GM23338 (cell line): ENCODE measurements at regions not wholly inside any gene's neighbourhood (a gene's known extent, or its start where the extent isn't known, plus 50 kb on each side); places are given as distances from the start of the nearest gene placed in this dataset.

Source experiments
- CREB1 ChIP-seq: fragments of 250-450 bp; sonication (Bioruptor Pico); IDR thresholded peaks from 2 replicates; pipeline ENCODE4 v1.5.0; 2020; ENCODE audit warnings: low read depth, mild to moderate bottlenecking, moderate library complexity
- CTCF ChIP-seq, 2 experiments: fragments of 200-600 bp in 1 of 2; sonication (generic) in 1 of 2; conservative IDR thresholded peaks; 2 replicates each; pipeline versions ENCODE4 v1.5.1 to v1.6.1; 2016 to 2017; ENCODE audit warnings: antibody characterized with exemption in 2 of 2, low read depth in 2 of 2, mild to moderate bottlenecking in 2 of 2, moderate library complexity in 1 of 2
- EZH2 ChIP-seq: fragments of 200-600 bp; sonication (generic); IDR thresholded peaks from one replicate; pipeline ENCODE4 v1.8.0; 2017; ENCODE audit warnings: antibody characterized with exemption, mild to moderate bottlenecking, low read depth; ENCODE audit not compliant: unreplicated experiment
- EZH2phosphoT487 ChIP-seq: fragments of 200-600 bp; sonication (generic); IDR thresholded peaks from one replicate; pipeline ENCODE4 v1.8.1; 2018; ENCODE audit warnings: antibody characterized with exemption; ENCODE audit not compliant: unreplicated experiment
- JUNB ChIP-seq: IDR thresholded peaks from one replicate; pipeline ENCODE4 v1.6.1; 2016; ENCODE audit warnings: antibody characterized with exemption; ENCODE audit not compliant: unreplicated experiment
- POLR2AphosphoS5 ChIP-seq: IDR thresholded peaks from 2 replicates; pipeline ENCODE4 v1.6.1; 2016; ENCODE audit warnings: antibody characterized with exemption, low read depth

GRCh38 chr5:109563739-109564138 lies 126.0 kb upstream of the MAN2A1 start:
- no peak for TF ChIP-seq CTCF (conservative IDR thresholded peaks at IDR 0.05; ENCODE audit: low read depth in 2 of 2)
- no peak for TF ChIP-seq EZH2phosphoT487
- TF ChIP-seq JUNB, result no peak
- no peak for TF ChIP-seq CREB1
- TF ChIP-seq EZH2, result no peak
- TF ChIP-seq POLR2AphosphoS5, result no peak
